DMS79 treated with DMSO at 0.1 percent for 48 hours (cell line): ENCODE measurements at regions not wholly inside any gene's neighbourhood (a gene's known extent, or its start where the extent isn't known, plus 50 kb on each side); places are given as distances from the start of the nearest gene placed in this dataset.
"Not testable (repeated sequence)": the region's sequence is repeated elsewhere in the genome, so short reads cannot be mapped to it uniquely, and the experiment has no call there.

ENCODE experiments used
- DNase-seq: peaks from one replicate; lab custom pipeline; 2025; lab: John Stamatoyannopoulos, UW

GRCh38 chr1:214715126-214715525, 112.1 kb downstream of the CENPF start:
- DNase-seq: no peak

- DNase-seq: peak; percentile 15
Measured at GRCh38 chr1:214717351-214717750, 114.4 kb downstream of the CENPF start.

GRCh38 chr1:214718724-214719123, 115.7 kb downstream of the CENPF start:
- no peak for DNase-seq

GRCh38 chr1:214719207-214719606, 116.2 kb downstream of the CENPF start:
- no peak for DNase-seq

- DNase-seq: no peak
Measured at GRCh38 chr1:214720561-214720960, 117.6 kb downstream of the CENPF start.

- no peak for DNase-seq
Measured at GRCh38 chr1:214727274-214727673, 124.3 kb downstream of the CENPF start.

GRCh38 chr1:214739621-214740238, 136.7 kb downstream of the CENPF start:
- DNase-seq: no peak

GRCh38 chr1:214740471-214740870, 137.5 kb downstream of the CENPF start:
- no peak for DNase-seq

GRCh38 chr1:214747050-214747635, 144.1 kb downstream of the CENPF start:
- DNase-seq: no peak

GRCh38 chr1:214753236-214753852, 150.3 kb downstream of the CENPF start:
- DNase-seq: no peak

GRCh38 chr1:214761030-214761429, 158.0 kb downstream of the CENPF start:
- no peak for DNase-seq

GRCh38 chr1:214762902-214763301, 159.9 kb downstream of the CENPF start:
- no peak for DNase-seq

GRCh38 chr1:214764502-214764901, 161.5 kb downstream of the CENPF start:
- no peak for DNase-seq

- no peak for DNase-seq
Measured at GRCh38 chr1:214767221-214767620, 164.2 kb downstream of the CENPF start.

GRCh38 chr1:214769666-214770065, 166.7 kb downstream of the CENPF start:
- DNase-seq: not testable (repeated sequence)

GRCh38 chr1:214777364-214777763, 174.4 kb downstream of the CENPF start:
- DNase-seq: no peak

GRCh38 chr1:214791961-214792360, 189.0 kb downstream of the CENPF start:
- no peak for DNase-seq

- DNase-seq: no peak
Measured at GRCh38 chr1:214792527-214793186, 189.7 kb downstream of the CENPF start.

GRCh38 chr1:214793708-214794107, 190.7 kb downstream of the CENPF start:
- DNase-seq: no peak

GRCh38 chr1:214801191-214801590, 198.2 kb downstream of the CENPF start:
- no peak for DNase-seq

GRCh38 chr1:214808845-214809460, 206.0 kb downstream of the CENPF start:
- no peak for DNase-seq

GRCh38 chr1:214816603-214817002, 213.6 kb downstream of the CENPF start:
- no peak for DNase-seq
